A172 (cell line): ENCODE measurements at regions not wholly inside any gene's neighbourhood (a gene's known extent, or its start where the extent isn't known, plus 50 kb on each side); places are given as distances from the start of the nearest gene placed in this dataset.
A peak's percentile ranks its signal among the peaks of the same experiment; 100 is the strongest.
"Not testable (repeated sequence)": the region's sequence is repeated elsewhere in the genome, so short reads cannot be mapped to it uniquely, and the experiment has no call there.

ENCODE experiments used
- DNase-seq: peaks from one replicate; pipeline ENCODE4 v3.0.0-alpha.2; 2015; ENCODE audit warnings: low spot score

- DNase-seq = peak; percentile 49
These were observed 91.2 kb downstream of the EOMES start for GRCh38 chr3:27630885-27631284.

DNA sequence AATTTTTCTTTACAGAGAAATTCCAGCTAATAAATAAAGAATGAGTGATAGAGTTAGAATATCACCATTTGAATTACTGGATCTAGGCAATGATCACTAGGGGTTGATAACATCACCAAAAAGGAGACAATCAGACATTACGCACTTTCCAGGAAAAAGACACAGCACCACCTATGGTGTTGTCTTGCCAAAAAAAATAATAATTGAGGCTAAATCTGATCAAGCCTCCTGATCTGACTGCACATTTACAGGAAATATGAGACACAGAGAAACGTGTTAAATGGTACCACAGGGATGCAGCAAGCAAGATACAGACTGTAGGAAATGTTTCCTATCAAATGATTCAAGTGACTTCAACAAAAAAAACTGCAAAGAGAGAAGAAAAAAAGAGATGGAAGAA is 92.8 kb downstream of the EOMES start:
- no peak for DNase-seq

GRCh38 chr3:27628026-27628750 is 93.9 kb downstream of the EOMES start:
- DNase-seq = no peak

DNA sequence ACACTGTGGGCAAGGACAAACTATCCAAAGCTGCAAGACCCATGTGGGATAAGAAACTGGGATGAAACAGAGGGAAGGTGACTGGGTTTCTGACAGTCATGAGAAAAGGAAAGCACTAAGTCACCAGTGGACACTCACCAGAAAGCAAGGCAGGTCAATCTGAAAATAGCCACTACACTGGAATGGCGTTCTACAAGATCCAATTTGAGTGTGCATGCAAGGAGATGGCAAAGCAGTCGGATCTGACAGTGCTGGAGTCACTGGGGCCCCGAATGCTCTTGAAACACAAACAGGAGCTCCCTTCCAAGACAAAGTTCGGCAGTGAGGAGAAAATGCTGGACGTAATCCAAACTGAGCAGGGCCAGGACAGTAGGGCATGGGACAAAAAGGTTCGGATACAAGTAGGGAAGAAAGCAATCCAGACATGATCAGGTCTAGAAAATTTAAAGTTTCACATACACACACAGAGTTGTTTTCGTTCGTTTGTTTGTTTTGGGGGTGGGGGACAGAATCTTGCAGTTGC is 95.5 kb downstream of the EOMES start:
- DNase-seq = no peak

GRCh38 chr3:27625864-27626263 is 96.3 kb downstream of the EOMES start:
- no peak for DNase-seq

GRCh38 chr3:27623085-27623753 is 98.9 kb downstream of the EOMES start:
- DNase-seq = peak; percentile 19

DNA sequence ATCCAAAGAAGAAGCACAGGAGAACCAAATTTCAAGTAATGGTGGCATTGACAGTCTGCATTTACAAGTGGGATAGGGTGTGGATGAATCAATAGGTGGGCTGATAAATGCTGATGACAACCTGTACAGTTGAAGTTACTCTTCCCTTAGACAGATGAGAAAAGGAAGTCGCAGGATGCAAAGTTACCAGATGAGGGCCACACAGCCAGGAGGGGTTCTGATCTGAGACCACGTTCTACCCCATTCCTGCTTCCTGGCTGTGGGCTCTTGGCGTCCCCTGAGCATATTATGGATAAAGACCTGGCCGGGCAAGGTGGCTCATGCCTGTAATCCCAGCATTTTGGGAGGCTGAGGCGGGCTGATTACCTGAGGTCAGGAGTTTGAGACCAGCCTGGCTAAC is 104.6 kb downstream of the EOMES start:
- no peak for DNase-seq

GRCh38 chr3:27616031-27616430 is 106.1 kb downstream of the EOMES start:
- DNase-seq = no peak

DNA sequence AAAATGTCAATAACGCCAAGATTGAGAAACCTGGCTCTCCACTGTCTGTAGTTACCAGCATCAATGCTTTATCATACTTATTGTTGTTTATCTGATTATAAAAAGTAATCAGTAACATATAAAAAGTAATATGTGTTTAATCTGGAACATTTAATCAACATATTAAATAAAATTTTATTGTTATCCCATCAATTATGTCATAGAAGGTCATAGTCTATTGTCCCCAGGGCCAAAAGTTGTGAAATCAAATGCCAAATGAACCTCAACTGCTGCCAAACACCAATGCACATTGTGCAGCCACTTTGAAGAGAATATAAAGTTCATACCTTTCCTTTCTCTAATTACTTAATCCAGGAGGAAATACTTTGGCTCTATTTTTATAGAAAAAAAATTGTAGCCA is 106.6 kb downstream of the EOMES start:
- no peak for DNase-seq

GRCh38 chr3:27614592-27614991 is 107.5 kb downstream of the EOMES start:
- DNase-seq = no peak

DNA sequence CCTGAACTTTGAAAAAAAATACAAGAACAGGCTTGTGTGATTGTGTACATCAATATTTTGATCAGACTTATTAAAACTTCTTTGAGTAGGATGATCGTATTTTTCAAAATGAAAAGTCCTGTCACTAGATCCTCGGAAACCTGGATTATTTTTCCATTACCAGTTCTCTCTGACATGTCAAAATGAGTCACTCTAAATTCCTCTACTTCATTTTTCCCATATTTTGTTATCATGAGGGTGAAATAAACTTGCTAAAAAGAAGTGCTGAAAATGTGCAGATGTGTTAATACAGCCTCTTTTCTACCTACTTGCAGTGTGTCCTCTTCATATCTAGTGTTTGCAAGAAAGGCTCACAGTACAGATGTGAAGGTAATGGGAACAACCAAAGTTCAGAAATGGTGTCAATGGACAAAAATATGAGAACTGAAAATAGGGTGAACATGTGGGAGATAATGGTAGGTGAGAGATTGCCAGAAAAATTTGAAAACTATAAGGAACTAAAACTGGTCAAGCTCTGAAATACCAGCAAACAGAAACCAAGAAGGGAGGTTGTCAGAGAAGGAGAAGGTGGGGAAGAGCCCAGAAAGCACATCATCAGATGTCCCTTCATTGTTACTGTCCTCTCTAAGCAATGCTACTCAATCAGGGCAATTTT is 108.2 kb downstream of the EOMES start:
- no peak for DNase-seq

GRCh38 chr3:27610800-27611525 is 111.2 kb downstream of the EOMES start:
- DNase-seq = no peak

- peak; percentile 49 for DNase-seq
These were observed 114.8 kb downstream of the EOMES start for GRCh38 chr3:27607370-27607769.

GRCh38 chr3:27606537-27606936 is 115.6 kb downstream of the EOMES start:
- DNase-seq = no peak

- not testable (repeated sequence) for DNase-seq
These were observed 117.1 kb upstream of the SLC4A7 start for GRCh38 chr3:27601311-27601710.

DNA sequence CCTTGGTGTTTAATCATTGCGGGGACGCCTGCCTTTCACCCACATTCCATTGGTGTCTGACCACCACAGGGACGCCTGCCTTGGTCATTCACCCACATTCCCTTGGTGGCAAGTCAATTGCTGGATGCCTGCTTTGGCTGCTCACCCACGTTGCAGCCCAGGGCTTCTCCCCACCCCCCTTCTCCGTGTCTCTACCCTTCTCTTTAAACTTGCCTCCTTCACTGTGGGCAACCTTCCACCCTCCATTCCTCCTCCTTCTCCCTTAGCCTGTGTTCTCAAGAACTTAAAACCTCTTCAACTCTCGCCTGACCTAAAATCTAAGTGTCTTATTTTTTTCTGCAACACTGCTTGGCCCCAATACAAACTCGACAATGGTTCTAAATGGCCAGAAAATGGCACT is 115.6 kb upstream of the SLC4A7 start:
- DNase-seq = not testable (repeated sequence)

GRCh38 chr3:27596921-27597320 is 112.7 kb upstream of the SLC4A7 start:
- peak; percentile 14 for DNase-seq

DNA sequence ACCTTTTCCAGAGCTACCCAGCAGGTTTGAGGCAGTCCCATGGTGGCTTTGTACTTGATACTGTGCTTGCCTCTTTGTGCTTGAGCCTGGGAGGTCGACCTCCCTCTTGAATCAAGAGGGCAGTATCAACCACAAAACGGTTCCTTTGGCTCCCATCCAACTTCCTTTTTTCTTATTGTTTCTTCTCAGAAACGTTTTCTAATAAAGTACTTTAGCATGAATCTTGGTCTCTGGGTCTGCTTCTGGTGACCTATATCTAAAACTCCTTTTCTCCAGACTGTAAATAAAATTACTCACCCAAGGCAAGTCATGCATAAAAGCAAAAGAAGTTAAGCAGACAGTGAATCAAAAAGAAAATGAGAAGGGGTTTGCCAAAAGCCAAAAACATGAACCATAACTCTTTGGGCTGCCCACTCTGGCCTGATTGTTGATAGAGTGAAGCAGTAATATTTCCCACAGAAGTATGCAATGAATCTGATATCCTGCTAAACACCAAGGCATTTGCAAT is 112.2 kb upstream of the SLC4A7 start:
- DNase-seq = peak; percentile 33

DNA sequence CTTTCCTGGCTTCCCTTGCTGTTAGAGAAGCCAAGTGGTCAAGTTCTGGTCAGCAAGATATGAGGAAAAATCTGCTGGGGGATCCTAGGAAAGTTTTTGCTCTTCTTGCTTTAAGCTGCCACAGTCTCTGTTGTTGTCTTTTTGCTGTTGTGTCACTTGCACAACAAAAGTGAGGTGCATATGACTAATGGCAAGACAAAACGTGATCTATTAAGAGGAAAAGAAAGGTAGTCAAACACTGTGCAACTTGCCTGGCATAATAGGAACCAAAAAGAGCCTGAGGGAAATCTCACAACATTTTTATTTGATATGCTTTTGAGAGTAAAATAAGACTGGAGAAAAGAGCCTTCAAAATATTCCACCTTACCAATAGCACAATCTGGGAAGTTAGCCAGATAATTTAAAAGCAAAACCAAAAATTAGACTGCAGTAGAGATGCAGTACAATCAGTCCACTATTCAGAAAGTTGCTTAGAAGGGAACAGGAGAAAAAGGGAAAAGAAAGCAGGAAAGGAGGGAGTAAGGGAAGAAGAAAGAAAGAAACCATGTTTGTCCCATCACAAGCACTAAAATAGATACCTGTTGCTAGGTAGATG is 110.0 kb upstream of the SLC4A7 start:
- DNase-seq = no peak

GRCh38 chr3:27593173-27593572 is 109.0 kb upstream of the SLC4A7 start:
- DNase-seq = no peak
